Renal cortical epithelial cell (primary cell): ENCODE measurements at regions not wholly inside any gene's neighbourhood (a gene's known extent, or its start where the extent isn't known, plus 50 kb on each side); places are given as distances from the start of the nearest gene placed in this dataset.

Experiments
- DNase-seq: peaks from one replicate; pipeline ENCODE4 v3.0.0-alpha.2; 2011; ENCODE audit warnings: low read depth

DNA sequence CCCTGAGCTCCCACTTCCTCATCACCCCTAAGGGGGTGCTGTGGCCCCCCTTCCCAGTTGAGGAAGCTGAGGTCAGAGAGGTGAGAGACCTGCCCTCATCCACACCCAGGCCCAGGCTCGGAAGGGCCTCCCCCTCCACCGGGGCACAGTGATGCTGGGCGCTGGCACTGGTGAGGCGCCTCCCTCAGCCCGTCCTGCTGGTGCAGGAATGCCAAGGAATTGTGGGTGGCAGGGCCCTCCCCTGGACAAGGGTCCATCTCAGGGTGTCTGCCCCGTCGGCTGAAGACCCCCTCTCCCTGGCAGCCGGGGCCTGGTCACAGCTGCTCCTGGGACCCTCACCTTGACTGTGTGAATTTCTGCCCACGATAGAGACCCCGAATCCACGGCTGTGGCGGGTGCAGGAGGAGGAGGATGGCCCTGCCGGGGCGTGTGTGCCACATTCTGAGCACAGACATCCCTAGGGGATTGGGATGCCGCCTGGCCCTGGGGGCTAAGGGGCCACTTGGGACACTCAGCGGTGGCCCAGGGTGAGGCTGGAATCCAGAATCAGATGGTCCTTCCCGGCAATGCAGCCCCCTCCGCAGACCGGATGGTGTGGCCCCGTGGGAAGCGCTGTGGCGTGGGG is 70.2 kb upstream of the GATA5 start:
- DNase-seq, result no peak

- DNase-seq, result no peak
Observed at GRCh38 chr20:62546606-62547005, 70.8 kb upstream of the GATA5 start.

DNA sequence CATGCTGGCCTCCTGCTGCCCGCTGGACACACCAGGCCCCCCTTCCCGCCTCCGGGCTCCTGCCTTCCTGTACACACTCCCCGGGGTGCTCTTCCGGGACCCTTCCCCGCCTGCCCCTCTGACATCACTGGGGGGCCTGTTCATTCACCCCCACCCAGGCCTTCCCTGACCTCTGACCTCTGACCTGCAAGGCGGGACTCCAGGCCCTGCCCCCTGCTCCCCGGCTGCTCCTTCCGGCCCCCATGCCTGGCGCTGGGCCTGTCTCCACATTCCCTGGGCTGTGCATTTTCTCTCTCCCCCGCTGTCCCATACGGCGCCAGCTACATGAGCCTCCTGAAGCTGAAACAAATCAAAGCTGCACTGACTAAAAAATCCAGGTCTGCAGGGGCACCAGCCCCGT is 71.6 kb upstream of the GATA5 start:
- DNase-seq, result no peak

DNA sequence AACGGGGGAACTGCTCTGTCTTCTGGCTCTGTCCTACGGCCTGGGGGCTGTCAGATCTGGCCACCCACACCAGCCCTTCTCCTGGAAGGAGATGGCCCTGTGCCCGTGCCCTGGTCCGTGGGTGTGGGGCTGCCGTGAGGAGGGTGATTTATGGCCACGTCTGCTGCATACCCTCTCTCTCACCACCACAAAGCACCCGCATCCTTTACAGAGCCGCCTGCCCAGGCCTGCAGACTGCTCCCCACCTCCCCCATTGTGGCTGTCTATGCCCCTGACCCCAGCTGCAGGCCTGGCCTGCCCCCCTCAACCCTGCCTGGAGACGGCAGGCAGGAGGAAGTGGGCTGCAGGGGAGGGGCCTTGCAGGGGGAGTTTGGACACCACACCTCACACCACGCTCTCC is 72.7 kb upstream of the GATA5 start:
- DNase-seq, result no peak

DNA sequence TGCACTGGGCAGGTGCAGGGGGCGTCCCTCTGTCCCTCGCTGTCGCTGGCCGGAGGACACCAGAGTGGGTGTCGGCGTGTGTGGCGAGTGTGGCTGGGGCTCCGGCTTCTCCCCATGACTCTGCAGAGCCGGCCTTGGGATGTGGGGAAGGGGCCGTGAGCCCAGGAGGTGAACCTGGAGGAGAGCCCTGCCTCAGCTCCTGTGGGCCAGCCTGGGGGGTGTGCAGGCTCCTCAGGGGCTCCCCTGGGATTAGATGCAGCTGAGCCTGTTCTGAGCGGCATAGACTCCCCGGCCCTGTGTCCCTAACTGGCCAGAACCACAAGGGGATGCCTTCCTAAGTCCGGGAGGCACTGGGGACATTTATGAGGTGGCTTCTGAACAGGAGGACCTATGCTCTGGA is 73.2 kb upstream of the GATA5 start:
- DNase-seq, result no peak

- no peak for DNase-seq
Observed at GRCh38 chr20:62549499-62550086, 73.8 kb upstream of the GATA5 start.

DNA sequence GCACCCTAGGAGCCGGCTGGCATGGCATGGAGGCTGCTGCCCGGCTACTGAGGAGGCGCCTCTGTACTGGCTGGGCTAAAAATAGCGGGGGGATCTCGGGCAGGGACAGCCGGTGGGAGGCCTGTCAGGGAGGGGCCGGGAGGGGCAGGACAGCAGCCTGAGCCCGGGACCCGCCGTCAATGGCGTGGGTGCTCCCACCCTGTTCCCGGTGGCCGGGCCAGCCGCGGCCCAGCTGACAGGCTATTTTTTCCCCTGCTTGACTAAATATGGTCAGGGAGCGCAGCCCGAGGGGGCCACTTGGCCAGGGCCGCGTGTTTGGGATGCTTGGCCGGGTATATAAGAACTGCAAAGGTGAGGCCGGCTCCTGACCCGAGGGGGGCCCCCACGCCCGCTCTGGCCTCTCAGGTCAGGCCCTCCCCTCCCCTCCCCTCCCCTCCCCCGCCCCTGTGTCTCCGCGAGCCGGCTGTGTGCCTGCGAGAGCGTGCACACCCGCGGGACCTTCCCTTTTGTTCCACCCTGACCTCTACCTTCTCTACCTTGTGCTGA is 74.4 kb upstream of the GATA5 start:
- no peak for DNase-seq

DNA sequence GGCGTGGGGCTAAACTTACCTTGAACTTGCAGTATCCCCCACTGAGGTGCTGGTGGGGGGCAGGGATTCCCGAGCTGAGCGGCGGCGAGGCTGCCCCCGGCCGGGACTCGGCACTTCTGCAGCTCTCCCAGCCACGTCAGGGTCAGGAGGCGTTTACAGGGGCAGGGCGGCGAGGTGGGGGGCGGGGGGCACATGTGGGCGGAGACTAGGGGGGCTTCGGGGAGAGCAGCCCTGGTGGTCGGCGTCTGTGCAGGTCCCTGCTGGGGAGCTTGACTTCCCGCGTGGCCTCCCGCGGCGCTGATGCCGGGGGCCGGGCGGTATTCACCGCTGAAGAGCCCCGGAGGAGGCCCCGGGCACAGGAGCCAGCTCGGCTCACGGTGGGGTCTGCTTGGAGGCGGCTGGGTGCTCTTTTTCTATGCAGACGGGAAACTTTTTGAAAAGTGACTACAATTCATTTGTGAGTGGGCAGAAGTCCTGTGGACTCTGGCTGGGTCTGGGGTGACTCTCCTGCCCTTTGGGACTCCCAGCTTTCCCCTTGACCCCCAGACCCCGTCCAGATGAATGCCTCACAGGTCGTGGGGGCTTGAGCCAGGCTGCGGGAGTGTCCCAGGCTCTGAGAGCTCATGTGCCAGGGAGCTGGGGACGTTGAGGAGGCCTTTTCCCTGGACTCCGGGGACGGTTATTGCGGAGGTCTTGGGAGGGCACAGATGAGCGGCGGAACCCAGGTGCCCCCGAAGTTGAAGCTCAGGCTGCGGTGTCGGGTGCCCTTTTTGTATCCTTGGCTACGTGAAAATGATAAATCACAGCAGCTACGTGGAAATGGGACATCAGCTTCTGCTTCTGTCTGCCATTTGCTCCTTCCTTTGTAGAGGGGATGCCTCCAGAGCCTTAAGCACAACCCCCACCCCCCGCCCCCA is 75.9 kb upstream of the GATA5 start:
- no peak for DNase-seq

DNA sequence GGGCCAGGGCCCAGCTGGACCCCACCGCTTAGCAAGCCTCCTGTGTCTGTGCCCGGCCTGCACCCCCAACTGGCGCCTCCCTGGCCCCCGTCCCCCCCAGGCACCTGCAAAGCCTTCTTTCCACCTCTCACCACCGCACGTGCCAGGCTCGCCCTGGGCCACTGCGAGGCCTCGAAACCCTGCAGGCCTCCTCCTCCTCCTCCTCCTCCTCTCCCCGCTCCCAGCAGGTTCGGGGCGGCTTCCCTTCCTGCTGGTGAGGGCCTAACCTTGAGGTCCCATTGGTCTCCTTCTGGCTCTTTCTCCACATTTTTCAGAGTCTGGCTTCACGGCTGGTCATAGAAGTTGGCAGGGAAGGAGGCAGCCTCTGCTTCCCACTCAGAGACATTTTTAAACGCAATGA is 76.8 kb upstream of the GATA5 start:
- no peak for DNase-seq

DNA sequence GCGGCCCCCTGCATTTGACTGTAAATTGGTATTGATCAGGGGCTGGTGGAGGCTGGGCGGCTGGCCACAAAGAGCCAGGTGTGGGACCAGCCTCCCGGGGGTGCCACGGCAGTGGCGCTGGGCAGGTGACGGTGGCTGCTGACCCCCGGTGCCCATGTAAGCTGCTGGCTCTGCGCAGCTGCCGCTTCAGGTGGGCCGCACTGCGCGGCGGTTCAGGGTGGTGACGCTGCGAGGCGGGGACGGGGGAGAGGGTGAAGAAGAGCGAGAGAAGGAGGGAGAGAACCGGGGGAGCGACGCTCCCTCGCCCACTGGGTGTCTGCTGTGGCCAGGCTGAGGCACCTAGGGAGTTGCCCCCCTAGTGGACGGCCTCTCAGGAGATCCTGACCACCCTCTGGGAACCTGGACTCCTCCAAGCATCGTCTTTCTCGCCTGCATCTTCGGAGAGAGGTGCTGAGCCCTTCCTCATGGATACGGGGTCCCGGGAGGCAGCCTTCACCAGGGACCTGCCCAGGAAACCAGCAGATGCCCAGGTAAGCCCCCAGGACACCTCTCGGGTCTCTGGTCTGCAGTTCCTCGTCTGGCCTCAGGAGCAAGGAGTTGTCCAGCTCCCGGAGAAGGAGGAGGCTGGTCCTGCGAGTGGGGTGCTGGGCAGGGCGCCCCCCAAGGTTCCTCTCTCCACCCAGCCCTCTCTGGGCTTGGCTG is 77.5 kb upstream of the GATA5 start:
- DNase-seq, result no peak

- no peak for DNase-seq
Observed at GRCh38 chr20:62553838-62554161, 78.0 kb upstream of the GATA5 start.

GRCh38 chr20:62554214-62554897 is 78.6 kb upstream of the GATA5 start:
- DNase-seq, result no peak

DNA sequence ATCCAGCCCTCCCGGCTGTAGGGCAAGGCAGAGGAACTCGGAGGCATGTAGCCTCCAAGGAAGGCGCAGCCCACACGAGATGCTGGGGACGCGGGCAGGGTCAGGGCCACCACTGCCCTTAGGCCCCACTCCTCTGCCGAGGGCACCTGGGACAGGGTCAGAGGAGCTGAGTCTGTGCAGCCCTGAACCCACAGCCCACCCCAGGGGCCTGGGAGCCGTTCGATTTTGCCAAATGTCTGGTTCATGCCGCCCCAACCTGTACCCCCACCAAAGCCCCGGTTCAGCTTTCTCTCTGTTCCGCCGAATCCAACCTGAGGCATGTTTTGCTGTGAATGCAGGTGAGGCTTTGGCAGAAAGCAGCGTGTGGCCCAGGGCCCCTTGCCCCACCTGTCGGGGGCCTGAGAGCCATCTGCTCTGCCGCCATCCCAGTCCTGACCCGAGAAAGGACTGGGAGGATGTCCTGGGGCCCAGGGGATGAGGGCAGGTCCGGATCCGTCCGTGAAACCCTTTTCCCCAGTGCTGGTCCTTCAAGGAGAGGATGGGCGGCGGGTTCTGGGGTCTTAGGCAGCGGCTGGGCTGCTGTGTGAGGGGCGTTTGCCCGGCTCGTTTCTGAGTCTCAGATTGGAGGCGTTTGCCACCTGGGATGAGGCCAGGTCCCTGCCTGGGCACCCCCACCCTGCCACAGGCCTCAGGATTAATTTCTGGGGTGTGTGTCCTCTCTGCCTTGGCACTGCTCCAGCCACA is 79.3 kb upstream of the GATA5 start:
- DNase-seq, result no peak

- DNase-seq, result no peak
Observed at GRCh38 chr20:62555642-62556420, 80.0 kb upstream of the GATA5 start.

GRCh38 chr20:62557462-62557861 is 81.7 kb upstream of the GATA5 start:
- peak; percentile 26 for DNase-seq

- no peak for DNase-seq
Observed at GRCh38 chr20:62557999-62558408, 82.2 kb upstream of the GATA5 start.

GRCh38 chr20:62558779-62559178 is 83.0 kb upstream of the GATA5 start:
- DNase-seq, result no peak

- DNase-seq, result no peak
Observed at GRCh38 chr20:62560162-62560561, 82.1 kb upstream of the SLCO4A1 start.

DNA sequence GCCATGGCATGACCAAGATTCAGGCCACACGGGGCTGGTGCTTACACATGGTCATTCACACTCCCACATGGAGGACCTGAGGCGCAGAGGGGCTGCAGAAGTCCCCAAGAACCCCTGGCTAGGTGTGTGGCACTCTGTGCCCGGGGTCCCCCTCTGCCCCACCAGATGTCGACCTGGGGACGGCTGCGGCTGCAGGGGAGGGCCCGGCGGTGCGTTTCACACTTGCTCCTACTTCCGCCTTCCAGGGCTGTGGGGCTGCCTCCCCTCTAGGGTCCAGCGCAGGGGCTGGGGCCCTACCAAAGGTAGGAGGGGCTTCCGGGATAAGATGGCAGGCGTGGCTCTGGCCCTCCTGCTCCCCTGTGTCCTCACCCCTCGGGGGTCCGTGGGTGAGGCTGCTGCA is 81.1 kb upstream of the SLCO4A1 start:
- DNase-seq, result no peak

DNA sequence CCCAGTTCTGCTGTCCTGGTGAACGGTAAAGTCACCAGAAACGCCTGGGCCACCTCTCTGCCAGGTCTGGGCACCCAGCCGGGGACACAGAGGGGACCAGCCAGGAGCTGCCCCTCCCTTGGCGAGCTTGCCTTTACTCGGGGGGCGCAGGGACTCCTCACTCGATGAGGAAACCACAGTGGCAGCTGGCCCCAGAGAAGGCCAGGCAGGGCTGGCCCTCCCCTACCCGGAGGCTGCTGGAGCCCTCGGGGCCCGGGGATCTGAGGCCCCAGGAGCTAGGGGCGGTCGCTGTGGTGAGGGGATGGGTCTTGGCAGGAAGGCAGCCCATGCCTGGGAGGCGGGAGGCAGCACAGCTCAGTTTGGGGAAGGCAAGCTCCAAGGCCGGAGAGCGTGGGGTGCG is 80.4 kb upstream of the SLCO4A1 start:
- no peak for DNase-seq
